Hypothalamus (tissue), 51 donors: ENCODE measurements at regions not wholly inside any gene's neighbourhood (a gene's known extent, or its start where the extent isn't known, plus 50 kb on each side); places are given as distances from the start of the nearest gene placed in this dataset.

Experiments
- DNase-seq, 51 donors: peaks; one replicate each; lab custom pipeline; 2025; lab: John Stamatoyannopoulos, UW

- DNase-seq: no peak
Measured at GRCh38 chr5:61884252-61884855, 421.7 kb upstream of the KIF2A start.

DNA sequence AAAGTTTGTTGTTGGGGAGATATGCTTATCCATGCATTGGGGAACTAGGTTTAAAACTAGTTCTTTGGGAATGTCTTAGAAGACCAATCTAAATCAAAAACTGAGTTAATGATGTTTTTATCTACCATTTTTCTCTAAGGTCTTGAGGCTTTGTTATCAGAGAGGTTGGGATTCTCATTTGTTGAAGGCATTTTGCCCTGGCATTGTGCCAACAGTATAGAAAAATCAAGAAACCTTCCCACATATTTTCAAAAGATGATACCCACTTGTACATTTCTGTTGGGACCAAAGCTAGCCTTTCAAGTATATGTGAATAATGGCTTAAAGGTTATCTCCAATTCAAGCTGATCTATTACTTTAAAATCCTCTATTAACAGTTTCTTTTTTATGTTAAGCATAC lies 419.8 kb upstream of the KIF2A start:
- no peak for DNase-seq

- DNase-seq: no peak
Measured at GRCh38 chr5:61887271-61887670, 418.7 kb upstream of the KIF2A start.

- no peak for DNase-seq
Measured at GRCh38 chr5:61894046-61894445, 412.0 kb upstream of the KIF2A start.

DNA sequence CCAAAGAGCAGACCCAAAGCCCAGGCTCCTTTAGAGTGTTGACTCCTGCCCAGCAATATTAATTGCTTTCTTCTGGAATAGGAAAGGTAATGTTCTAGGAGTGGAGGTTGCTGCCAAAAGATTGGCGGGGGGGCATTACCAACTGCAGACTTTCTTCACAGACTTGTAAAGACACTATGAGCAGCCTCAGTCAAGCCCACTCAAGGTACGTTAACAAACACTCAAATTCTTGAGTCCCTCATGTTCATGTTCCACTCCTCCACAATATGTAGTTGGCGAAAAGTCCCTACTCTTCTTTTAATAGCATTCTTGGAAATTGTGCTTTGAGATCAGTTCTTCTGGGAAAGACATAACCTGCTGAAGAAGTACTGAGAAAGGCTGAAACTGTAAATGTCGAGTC lies 409.2 kb upstream of the KIF2A start:
- no peak for DNase-seq

GRCh38 chr5:61897251-61897650 lies 408.8 kb upstream of the KIF2A start:
- DNase-seq: no peak

GRCh38 chr5:61901997-61902396 lies 404.0 kb upstream of the KIF2A start:
- DNase-seq: no peak

DNA sequence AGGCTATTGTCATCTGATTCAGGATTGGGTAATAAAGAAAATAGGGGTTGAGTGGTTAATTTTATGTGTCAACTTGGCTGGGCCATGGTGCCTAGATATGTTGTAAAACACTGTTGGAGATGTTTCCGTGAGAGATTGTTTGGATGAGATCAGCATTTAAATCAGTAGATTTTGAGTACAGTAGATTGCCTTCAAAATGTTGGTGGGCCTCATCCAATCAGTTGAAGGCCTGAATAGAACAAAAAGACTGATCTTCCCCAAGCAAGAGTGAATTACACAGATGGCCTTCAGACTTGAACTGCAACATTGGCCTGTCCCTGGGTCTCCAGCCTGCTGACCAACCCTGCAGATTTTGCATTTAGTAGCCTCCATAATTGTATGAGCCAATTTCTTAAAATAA lies 401.3 kb upstream of the KIF2A start:
- no peak for DNase-seq

DNA sequence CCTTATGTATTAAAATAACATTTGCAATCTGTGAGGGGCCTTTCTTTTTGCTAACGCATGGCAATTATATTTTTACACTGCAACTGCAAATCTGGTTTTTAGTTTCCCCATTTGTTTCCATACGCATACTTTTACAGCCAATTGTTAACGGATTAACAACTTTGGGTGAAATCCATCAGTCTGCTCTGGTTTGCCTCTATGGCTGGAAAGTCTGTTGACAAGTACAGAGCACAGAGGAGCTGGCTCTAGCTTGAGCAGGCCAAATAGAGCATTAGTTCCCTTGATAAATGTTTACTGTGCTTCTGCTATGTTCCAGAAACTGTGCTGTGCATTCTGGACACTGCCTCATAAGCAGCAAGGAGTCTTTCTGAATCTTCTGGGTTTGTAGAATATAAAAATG lies 400.4 kb upstream of the KIF2A start:
- no peak for DNase-seq

- no peak for DNase-seq
Measured at GRCh38 chr5:61906820-61907219, 399.2 kb upstream of the KIF2A start.

GRCh38 chr5:61907995-61908394 lies 398.0 kb upstream of the KIF2A start:
- no peak for DNase-seq

DNA sequence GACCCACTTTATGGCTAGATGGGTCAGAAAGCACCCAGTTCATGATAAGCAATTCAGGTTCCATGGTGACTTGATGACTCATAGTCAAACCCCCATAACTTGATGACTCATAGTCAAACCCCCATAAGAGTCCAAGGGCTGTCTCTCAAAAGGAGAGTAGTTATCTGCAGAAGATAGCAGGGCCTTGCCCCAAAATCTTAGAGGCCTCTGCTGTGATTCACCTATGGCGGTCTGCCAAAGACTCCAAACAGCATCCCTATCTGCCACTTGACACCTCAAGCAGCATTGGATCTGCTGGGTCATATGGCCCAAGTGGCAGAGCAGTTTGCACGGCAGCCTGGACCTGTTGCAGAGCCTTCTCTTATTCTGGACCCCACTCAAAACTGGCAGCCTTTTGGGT lies 395.2 kb upstream of the KIF2A start:
- DNase-seq: no peak

- DNase-seq: no peak
Measured at GRCh38 chr5:61912559-61912958, 393.4 kb upstream of the KIF2A start.

GRCh38 chr5:61915646-61916045 lies 390.4 kb upstream of the KIF2A start:
- no peak for DNase-seq

DNA sequence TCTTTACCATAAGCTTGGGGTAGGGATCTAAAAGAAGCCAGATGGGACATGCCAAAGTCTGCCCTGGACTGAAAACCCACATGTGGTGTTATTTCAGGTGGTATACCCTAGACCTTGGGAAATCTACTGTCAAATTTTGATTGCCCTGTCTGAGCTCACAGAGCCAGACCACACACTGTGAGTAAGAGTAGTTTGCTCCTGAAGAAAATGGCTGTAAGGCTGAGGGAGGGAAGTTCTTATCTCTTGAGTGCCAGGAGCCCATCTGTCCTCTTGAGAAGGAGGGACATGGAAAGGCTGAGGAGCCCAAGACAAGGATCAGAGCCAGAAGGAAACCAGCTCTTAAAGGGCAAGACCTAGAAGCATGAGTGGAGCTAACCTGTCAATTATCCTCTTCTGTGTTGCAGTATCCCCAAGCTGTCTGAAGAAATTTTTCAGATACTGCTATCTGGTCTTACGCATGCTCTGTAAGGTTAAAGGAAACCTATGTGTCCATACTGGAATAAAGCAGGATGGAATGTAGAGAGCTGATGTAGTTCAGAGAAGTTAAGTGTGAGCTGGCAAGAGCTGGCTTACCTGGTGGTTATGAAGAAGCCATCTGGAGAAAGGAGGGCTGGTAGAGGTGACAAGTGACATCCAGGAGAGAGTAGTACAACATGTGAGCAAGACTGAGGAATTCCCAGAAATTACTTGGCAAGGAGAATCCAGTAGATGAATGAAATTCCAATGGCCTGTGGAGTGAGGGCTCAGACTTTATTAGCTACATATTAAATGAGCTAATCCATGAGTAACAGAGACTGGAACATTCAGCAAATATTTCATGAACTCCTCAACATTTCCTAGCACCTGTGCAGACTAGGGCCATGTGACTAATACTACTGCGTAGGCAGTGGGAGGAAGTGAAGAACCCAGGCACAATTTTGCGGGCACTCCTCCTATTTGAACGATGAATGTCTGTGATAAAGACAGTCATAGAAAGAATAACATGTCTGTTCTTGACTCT lies 389.1 kb upstream of the KIF2A start:
- no peak for DNase-seq

GRCh38 chr5:61918611-61919010 lies 387.4 kb upstream of the KIF2A start:
- no peak for DNase-seq

GRCh38 chr5:61919920-61920319 lies 386.1 kb upstream of the KIF2A start:
- no peak for DNase-seq

- no peak for DNase-seq
Measured at GRCh38 chr5:61924251-61924650, 381.8 kb upstream of the KIF2A start.

- no peak for DNase-seq
Measured at GRCh38 chr5:61926911-61927310, 379.1 kb upstream of the KIF2A start.

- no peak for DNase-seq
Measured at GRCh38 chr5:61931236-61931635, 374.8 kb upstream of the KIF2A start.

DNA sequence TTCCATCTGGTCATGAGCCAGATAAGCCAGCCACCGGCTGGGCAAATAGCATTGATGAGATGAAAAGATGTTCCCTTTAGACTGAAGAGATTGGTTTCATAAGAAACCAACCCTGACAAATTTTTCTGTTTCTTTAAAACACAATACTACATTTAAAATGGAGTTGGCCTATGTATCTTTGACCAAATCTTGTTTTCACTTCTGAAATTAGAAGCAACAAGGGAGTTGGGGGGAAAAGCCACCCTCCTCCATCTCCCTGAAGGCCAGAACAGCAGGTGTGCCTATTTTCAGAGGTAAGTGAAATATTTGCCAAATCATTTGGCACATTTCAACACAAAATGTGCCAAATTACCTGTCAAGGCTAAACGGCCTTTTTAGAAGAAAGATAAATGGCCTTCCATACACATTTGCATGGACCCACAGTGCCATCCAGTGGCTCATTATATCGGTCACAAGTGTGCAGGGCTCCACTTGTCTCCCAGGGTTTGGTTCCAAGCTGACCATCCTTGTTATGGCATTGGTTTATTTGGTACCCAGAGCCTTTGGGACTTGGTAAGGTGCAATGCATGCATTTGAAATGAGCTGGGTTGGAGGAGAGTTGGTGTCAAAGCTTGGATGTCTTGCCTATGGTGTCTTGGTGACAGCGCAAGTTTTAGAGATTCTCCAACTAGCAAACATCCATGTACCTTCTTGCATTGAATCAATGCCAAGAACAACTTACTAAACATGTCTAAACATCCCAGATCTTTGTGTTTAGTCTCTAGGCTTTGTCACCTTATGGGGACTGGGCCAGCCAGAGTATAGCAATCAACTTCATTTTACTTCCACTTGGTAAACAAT lies 372.0 kb upstream of the KIF2A start:
- DNase-seq: peak in 34 of 51 donors; percentile 4 to 74 (median 28)
